HuH-7.5 (cell line): ENCODE measurements at regions not wholly inside any gene's neighbourhood (a gene's known extent, or its start where the extent isn't known, plus 50 kb on each side); places are given as distances from the start of the nearest gene placed in this dataset.

Experiments
- DNase-seq: peaks from one replicate; pipeline ENCODE4 v3.0.0; 2011; ENCODE audit warnings: low spot score

- DNase-seq: no peak
Measured at GRCh38 chr15:56868170-56868569, 50.3 kb upstream of the TCF12 start.

- DNase-seq: no peak
Measured at GRCh38 chr15:56866803-56867202, 51.6 kb upstream of the TCF12 start.

GRCh38 chr15:56857828-56858227 lies 60.6 kb upstream of the TCF12 start:
- no peak for DNase-seq

- DNase-seq: no peak
Measured at GRCh38 chr15:56856934-56857333, 61.5 kb upstream of the TCF12 start.

- no peak for DNase-seq
Measured at GRCh38 chr15:56844892-56845291, 73.6 kb upstream of the TCF12 start.

- DNase-seq: no peak
Measured at GRCh38 chr15:56844471-56844870, 74.0 kb upstream of the TCF12 start.

- no peak for DNase-seq
Measured at GRCh38 chr15:56839641-56840040, 78.8 kb upstream of the TCF12 start.

- no peak for DNase-seq
Measured at GRCh38 chr15:56839099-56839498, 79.3 kb upstream of the TCF12 start.

- no peak for DNase-seq
Measured at GRCh38 chr15:56838085-56838484, 80.4 kb upstream of the TCF12 start.

- DNase-seq: no peak
Measured at GRCh38 chr15:56837273-56837672, 81.2 kb upstream of the TCF12 start.

GRCh38 chr15:56835718-56836171 lies 82.7 kb upstream of the TCF12 start:
- no peak for DNase-seq

GRCh38 chr15:56832125-56832524 lies 86.3 kb upstream of the TCF12 start:
- no peak for DNase-seq

- no peak for DNase-seq
Measured at GRCh38 chr15:56831467-56832005, 86.9 kb upstream of the TCF12 start.

- DNase-seq: no peak
Measured at GRCh38 chr15:56824175-56824574, 90.9 kb upstream of the ZNF280D start.

GRCh38 chr15:56821721-56822425 lies 88.6 kb upstream of the ZNF280D start:
- DNase-seq: peak; percentile 6

- DNase-seq: no peak
Measured at GRCh38 chr15:56820333-56820732, 87.0 kb upstream of the ZNF280D start.

GRCh38 chr15:56817321-56818080 lies 84.2 kb upstream of the ZNF280D start:
- DNase-seq: no peak

- no peak for DNase-seq
Measured at GRCh38 chr15:56816781-56817180, 83.5 kb upstream of the ZNF280D start.

- no peak for DNase-seq
Measured at GRCh38 chr15:56815247-56815646, 81.9 kb upstream of the ZNF280D start.

GRCh38 chr15:56814429-56814828 lies 81.1 kb upstream of the ZNF280D start:
- no peak for DNase-seq

- DNase-seq: no peak
Measured at GRCh38 chr15:56813995-56814394, 80.7 kb upstream of the ZNF280D start.

- no peak for DNase-seq
Measured at GRCh38 chr15:56812961-56813360, 79.7 kb upstream of the ZNF280D start.

GRCh38 chr15:56812221-56812620 lies 78.9 kb upstream of the ZNF280D start:
- DNase-seq: no peak
